Esophagus (tissue), 2 donors: ENCODE measurements at regions not wholly inside any gene's neighbourhood (a gene's known extent, or its start where the extent isn't known, plus 50 kb on each side); places are given as distances from the start of the nearest gene placed in this dataset.

Experiments
- H3K27ac ChIP-seq, 2 donors: one replicate each; pipeline ENCODE4 v1.5.1; 2013; ENCODE audit warnings: low read depth in 2 of 2, mild to moderate bottlenecking in 2 of 2, inconsistent platforms in 1 of 2, low read length in 1 of 2, moderate library complexity in 1 of 2
- H3K27me3 ChIP-seq, 2 donors: one replicate each; pipeline ENCODE4 v1.6.1; 2013; ENCODE audit warnings: low read length in 2 of 2, control low read depth in 1 of 2, mild to moderate bottlenecking in 1 of 2; ENCODE audit not compliant: insufficient read depth in 2 of 2, control insufficient read depth in 1 of 2
- H3K36me3 ChIP-seq, 2 donors: one replicate each; pipeline ENCODE4 v1.6.1; 2013; ENCODE audit warnings: low read length in 1 of 2; ENCODE audit not compliant: control insufficient read depth in 2 of 2, insufficient read depth in 2 of 2
- H3K4me1 ChIP-seq, 2 donors: one replicate each; pipeline ENCODE4 v1.6.1; 2013; ENCODE audit warnings: low read length in 1 of 2; ENCODE audit not compliant: control insufficient read depth in 2 of 2, insufficient read depth in 2 of 2
- H3K4me3 ChIP-seq, 2 donors: one replicate each; pipeline ENCODE4 v1.5.1; 2013; ENCODE audit warnings: low read length in 2 of 2, mild to moderate bottlenecking in 2 of 2, low read depth in 1 of 2, moderate library complexity in 1 of 2
- H3K9me3 ChIP-seq, 2 donors: one replicate each; pipeline ENCODE4 v1.6.1; 2013; ENCODE audit warnings: mild to moderate bottlenecking in 2 of 2, low read depth in 1 of 2, low read length in 1 of 2, moderate library complexity in 1 of 2; ENCODE audit not compliant: control insufficient read depth in 2 of 2, insufficient read depth in 1 of 2
- WGBS, 2 donors: extraction: QIAGEN DNeasy Blood & Tissue Kit; methylation state at CpG; one replicate each; pipeline ENCODE4 v1.1.7; 2013; 5-methylcytosine and 5-hydroxymethylcytosine counted together
- donor health status: healthy with polysubstance abuse.
- donor health status: Bipolar disorder and iron deficiency.

- Histone ChIP-seq H3K9me3 (no peaks in the 10 kb centered on the region), H3K27ac (no peak overlapping the region), H3K4me3 (no peak overlapping the region), H3K4me1 (no peaks in the 10 kb centered on the region), H3K27me3 (no peaks in the 10 kb centered on the region), H3K36me3 (no peaks in the 10 kb centered on the region)
- 54 to 64% methylated on average over 6 of the region's 6 CpGs for WGBS, 2 donors
Observed at GRCh38 chr12:93317227-93317626, 60.5 kb upstream of the NUDT4 start.

- Histone ChIP-seq H3K27me3 (no peaks in the 10 kb centered on the region), H3K4me1 (no peaks in the 10 kb centered on the region), H3K27ac (no peak overlapping the region), H3K36me3 (no peaks in the 10 kb centered on the region), H3K9me3 (no peaks in the 10 kb centered on the region), H3K4me3 (no peak overlapping the region)
- WGBS, 2 donors, result 68 to 87% methylated on average over 6 of the region's 6 CpGs
Observed at GRCh38 chr12:93318720-93319522, 58.8 kb upstream of the NUDT4 start.

- H3K36me3 ChIP-seq, result no peaks in the 10 kb centered on the region
- no peak overlapping the region for H3K27ac ChIP-seq
- H3K4me1 ChIP-seq, result no peaks in the 10 kb centered on the region
- H3K27me3 ChIP-seq, result no peaks in the 10 kb centered on the region
- WGBS, 2 donors, result 65 to 76% methylated on average over 5 of the region's 5 CpGs
- no peaks in the 10 kb centered on the region for H3K9me3 ChIP-seq
- no peak overlapping the region for H3K4me3 ChIP-seq
Observed at GRCh38 chr12:93319523-93320050, 58.1 kb upstream of the NUDT4 start.

DNA sequence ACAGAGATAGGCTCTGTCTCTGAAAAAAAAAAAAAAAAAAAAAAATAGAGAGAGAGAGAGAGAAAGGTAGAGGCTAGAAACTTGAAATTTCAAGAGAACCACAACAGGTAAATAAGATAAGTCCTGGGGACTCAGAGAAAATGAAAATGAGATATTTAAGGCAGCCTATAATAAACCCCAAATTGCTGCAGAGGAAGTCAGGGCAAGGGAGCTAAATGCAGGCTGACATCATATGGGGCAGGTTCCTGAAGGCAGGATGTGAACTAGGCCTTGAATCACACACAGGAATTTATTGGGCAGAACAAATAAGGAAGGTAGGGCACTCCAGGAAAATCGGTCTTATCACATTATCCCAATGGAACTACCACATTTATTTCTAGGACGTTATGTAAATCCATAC lies 54.9 kb upstream of the NUDT4 start:
- Histone ChIP-seq H3K4me1 (no peaks in the 10 kb centered on the region), H3K27me3 (no peaks in the 10 kb centered on the region), H3K9me3 (no peaks in the 10 kb centered on the region), H3K4me3 (no peak overlapping the region), H3K36me3 (no peaks in the 10 kb centered on the region), H3K27ac (no peak overlapping the region)
- 63 to 84% methylated on average over 2 of the region's 2 CpGs for WGBS, 2 donors

DNA sequence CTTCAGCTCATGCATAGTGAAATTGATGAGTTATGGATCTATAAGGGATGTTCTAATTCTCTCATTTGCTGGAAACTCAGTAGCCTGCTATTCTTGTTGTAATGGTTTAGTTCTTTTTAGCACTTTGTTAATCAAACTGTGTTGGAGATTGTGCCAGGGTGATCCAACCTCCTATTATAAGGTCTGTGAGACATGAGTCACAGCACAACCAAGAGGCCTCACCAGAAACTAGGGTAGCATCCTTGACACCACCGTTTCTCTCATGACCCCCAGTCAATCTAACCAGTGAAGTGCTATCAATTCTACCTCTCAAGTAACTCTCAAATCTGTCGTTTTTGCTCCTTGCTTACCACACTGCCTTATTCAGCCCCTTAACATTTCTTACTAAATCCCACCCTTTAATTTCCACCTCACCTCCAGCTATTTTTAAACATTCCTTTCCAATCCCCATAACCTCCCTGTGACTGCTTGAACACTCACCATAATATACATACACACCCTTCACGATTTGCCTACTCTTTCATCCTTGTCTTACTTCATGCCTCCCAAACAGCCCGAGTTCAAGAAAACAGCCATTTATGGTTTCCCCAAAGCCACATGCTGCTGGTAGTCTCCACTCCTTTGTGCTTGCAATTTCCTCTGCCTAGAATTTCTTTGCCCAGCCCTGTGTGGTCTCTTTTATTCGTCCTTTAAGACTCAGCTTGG lies 53.9 kb upstream of the NUDT4 start:
- no peak overlapping the region for H3K4me3 ChIP-seq
- no peaks in the 10 kb centered on the region for H3K4me1 ChIP-seq
- H3K9me3 ChIP-seq, result no peaks in the 10 kb centered on the region
- no peak overlapping the region for H3K27ac ChIP-seq
- H3K27me3 ChIP-seq, result no peaks in the 10 kb centered on the region
- no peaks in the 10 kb centered on the region for H3K36me3 ChIP-seq
- WGBS, 2 donors, result 78 to 79% methylated on average over 5 of the region's 5 CpGs

GRCh38 chr12:93325855-93326254 lies 51.9 kb upstream of the NUDT4 start:
- Histone ChIP-seq H3K36me3 (no peaks in the 10 kb centered on the region), H3K4me3 (no peak overlapping the region), H3K9me3 (no peaks in the 10 kb centered on the region), H3K27ac (no peak overlapping the region), H3K27me3 (no peaks in the 10 kb centered on the region), H3K4me1 (no peaks in the 10 kb centered on the region)
- WGBS, 2 donors, result 94% methylated on average over 7 of the region's 7 CpGs
